IgD-negative memory B cell (primary cell): ENCODE measurements at regions not wholly inside any gene's neighbourhood (a gene's known extent, or its start where the extent isn't known, plus 50 kb on each side); places are given as distances from the start of the nearest gene placed in this dataset.

Experiments used
- H3K27ac Mint-ChIP-seq, 3 donors: one replicate each; pipeline ENCODE4 v1.8.0; 2020 to 2022; ENCODE audit warnings: mild to moderate bottlenecking in 3 of 3, mixed read lengths in 3 of 3, moderate library complexity in 1 of 3
- H3K27me3 Mint-ChIP-seq: one replicate; pipeline ENCODE4 v1.8.0; 2021; ENCODE audit warnings: mixed read lengths
- H3K36me3 Mint-ChIP-seq: one replicate; pipeline ENCODE4 v1.8.0; 2020; ENCODE audit warnings: mild to moderate bottlenecking, mixed read lengths
- H3K4me1 Mint-ChIP-seq, 3 donors: one replicate each; pipeline ENCODE4 v1.8.0; 2020 to 2022; ENCODE audit warnings: mixed read lengths in 3 of 3, mild to moderate bottlenecking in 1 of 3
- H3K4me3 Mint-ChIP-seq, 4 donors: one replicate each; pipeline ENCODE4 v1.8.0; 2020 to 2022; ENCODE audit warnings: mild to moderate bottlenecking in 4 of 4, mixed read lengths in 4 of 4, moderate library complexity in 3 of 4
- H3K9me3 Mint-ChIP-seq, 3 donors: one replicate each; pipeline ENCODE4 v1.8.0; 2020 to 2021; ENCODE audit warnings: mixed read lengths in 3 of 3, mild to moderate bottlenecking in 1 of 3

GRCh38 chr10:111273235-111273634 lies 196.4 kb downstream of the ADRA2A start:
- peaks cover 19% of the 10 kb centered on the region for H3K27me3 Mint-ChIP-seq
- peaks cover 0 to 1% (median 0%) of the 10 kb centered on the region in 3 donors for H3K9me3 Mint-ChIP-seq
- H3K36me3 Mint-ChIP-seq: no peaks in the 10 kb centered on the region
- H3K4me1 Mint-ChIP-seq: no peaks in the 10 kb centered on the region
- no peak overlapping the region for H3K4me3 Mint-ChIP-seq
- no peak overlapping the region for H3K27ac Mint-ChIP-seq

- no peak overlapping the region for H3K27ac Mint-ChIP-seq
- peaks cover 0 to 1% (median 0%) of the 10 kb centered on the region in 3 donors for H3K9me3 Mint-ChIP-seq
- H3K36me3 Mint-ChIP-seq: no peaks in the 10 kb centered on the region
- no peaks in the 10 kb centered on the region for H3K4me1 Mint-ChIP-seq
- H3K4me3 Mint-ChIP-seq: no peak overlapping the region
- H3K27me3 Mint-ChIP-seq: peaks cover 17% of the 10 kb centered on the region
Measured at GRCh38 chr10:111273635-111274034, 196.8 kb downstream of the ADRA2A start.

DNA sequence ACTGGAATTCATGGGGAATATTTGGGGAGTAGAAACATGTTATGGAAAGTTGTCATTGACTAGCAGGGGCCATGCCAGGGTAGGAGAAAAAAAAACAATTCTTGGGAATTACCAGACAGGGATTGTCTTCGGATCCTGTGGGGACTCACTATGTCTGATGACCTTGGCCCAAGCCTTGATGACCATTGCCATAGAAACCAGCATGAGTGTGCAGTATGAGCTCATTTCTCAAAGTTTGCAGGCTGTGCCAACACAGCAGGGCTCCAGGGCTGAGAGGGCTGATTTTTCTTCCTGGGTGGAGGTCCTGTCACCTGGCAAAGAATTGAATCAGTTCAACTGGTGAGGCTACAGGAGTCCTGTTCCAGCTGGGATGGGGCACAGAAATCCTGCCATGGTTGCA lies 198.3 kb downstream of the ADRA2A start:
- Mint-ChIP-seq H3K4me3 (no peak overlapping the region), H3K27ac (no peak overlapping the region), H3K4me1 (no peaks in the 10 kb centered on the region), H3K9me3 (peaks cover 0 to 1% (median 0%) of the 10 kb centered on the region in 3 donors), H3K27me3 (peaks cover 14% of the 10 kb centered on the region), H3K36me3 (no peaks in the 10 kb centered on the region)

DNA sequence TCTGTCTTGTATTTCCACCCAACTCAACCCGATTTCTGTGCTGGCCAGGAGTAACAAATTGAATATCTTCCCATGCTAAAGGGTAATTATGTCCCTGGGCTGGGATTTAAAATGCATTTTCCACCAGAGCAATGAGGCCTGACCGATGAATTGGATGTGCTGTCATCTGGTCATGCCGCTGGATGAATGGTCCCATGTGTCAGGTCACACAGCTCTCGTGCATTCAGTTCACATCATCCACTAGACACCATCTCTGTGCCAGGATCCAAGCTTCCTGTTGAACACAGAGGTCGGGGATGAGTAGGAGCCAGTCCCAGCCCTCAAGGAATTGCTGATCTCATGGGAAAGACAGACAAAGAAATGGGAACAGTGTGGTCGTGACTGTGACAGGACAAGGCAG lies 200.8 kb downstream of the ADRA2A start:
- peaks cover 0 to 1% (median 0%) of the 10 kb centered on the region in 3 donors for H3K9me3 Mint-ChIP-seq
- peaks cover 11% of the 10 kb centered on the region for H3K27me3 Mint-ChIP-seq
- no peaks in the 10 kb centered on the region for H3K4me1 Mint-ChIP-seq
- no peak overlapping the region for H3K4me3 Mint-ChIP-seq
- no peaks in the 10 kb centered on the region for H3K36me3 Mint-ChIP-seq
- H3K27ac Mint-ChIP-seq: no peak overlapping the region

DNA sequence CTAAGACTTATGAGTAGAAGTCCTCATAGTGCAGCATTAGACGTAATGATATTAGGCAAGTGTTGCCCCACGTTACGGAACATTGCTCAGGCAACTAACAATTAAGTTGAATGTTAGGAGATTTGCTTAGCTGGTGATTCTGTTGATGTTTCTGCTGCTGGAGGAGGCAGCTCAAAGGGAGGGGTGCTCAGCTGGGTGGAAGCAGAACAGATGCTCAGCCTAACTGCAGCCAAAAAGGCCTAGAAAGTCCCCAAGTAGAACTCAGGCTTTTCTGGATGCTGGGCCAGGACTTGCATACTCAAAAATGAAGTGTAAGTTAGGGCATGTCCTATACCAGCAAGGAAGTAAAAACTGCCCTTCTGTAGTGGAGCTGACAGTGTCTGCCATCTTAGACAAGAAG lies 201.4 kb downstream of the ADRA2A start:
- Mint-ChIP-seq H3K4me1 (no peaks in the 10 kb centered on the region), H3K27me3 (peaks cover 5% of the 10 kb centered on the region), H3K4me3 (no peak overlapping the region), H3K36me3 (no peaks in the 10 kb centered on the region), H3K27ac (no peak overlapping the region), H3K9me3 (peaks cover 0 to 1% (median 0%) of the 10 kb centered on the region in 3 donors)

DNA sequence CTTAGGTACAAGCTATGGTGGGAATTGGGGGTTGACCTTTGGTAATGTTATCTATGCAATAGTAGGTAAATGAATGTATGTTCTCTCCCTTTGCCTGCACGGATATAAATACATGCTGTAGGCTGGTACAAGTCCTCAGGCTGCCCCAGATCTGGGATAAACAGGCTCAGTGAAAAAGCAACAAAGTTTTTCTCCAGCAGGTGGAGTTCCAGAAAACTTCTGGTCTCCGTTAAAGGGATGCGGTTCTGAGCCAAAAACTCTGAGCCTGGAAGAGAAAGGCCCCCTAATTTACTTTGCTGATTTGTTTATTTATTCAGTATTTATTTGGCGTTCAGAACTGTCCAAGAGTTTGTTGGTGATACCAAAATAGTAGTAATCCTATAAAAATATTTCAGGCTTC lies 204.7 kb downstream of the ADRA2A start:
- Mint-ChIP-seq H3K27ac (no peak overlapping the region), H3K27me3 (no peaks in the 10 kb centered on the region), H3K36me3 (no peaks in the 10 kb centered on the region), H3K9me3 (peaks cover 0 to 1% (median 0%) of the 10 kb centered on the region in 3 donors), H3K4me1 (no peaks in the 10 kb centered on the region), H3K4me3 (no peak overlapping the region)

- no peaks in the 10 kb centered on the region for H3K4me1 Mint-ChIP-seq
- no peaks in the 10 kb centered on the region for H3K36me3 Mint-ChIP-seq
- H3K4me3 Mint-ChIP-seq: no peak overlapping the region
- H3K27me3 Mint-ChIP-seq: peaks cover 6% of the 10 kb centered on the region
- H3K9me3 Mint-ChIP-seq: no peaks in the 10 kb centered on the region
- no peak overlapping the region for H3K27ac Mint-ChIP-seq
Measured at GRCh38 chr10:111289461-111289860, 212.6 kb downstream of the ADRA2A start.

- Mint-ChIP-seq H3K4me3 (no peak overlapping the region), H3K36me3 (no peaks in the 10 kb centered on the region), H3K27ac (no peak overlapping the region), H3K4me1 (no peaks in the 10 kb centered on the region), H3K27me3 (peaks cover 9% of the 10 kb centered on the region), H3K9me3 (no peaks in the 10 kb centered on the region)
Measured at GRCh38 chr10:111290649-111291048, 213.8 kb downstream of the ADRA2A start.

DNA sequence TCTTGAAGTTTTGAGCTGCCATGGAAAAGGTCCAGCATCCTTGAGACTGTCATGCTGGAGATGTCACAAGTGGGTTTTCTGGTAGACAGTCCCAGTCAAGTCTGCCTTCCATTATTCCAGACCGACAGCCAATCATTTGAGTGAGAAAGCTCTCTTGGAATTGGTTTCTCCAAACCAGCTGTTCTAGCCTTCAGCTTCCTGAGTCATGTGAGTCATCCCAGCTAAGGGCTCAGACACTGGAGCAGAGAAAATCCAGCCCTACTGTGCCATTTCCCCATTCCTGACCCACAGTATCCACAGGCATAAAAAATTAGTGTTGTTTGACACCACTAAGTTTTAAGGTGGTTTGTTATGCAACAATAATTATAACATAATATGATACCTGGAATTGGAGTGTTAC lies 219.0 kb downstream of the ADRA2A start:
- H3K36me3 Mint-ChIP-seq: no peaks in the 10 kb centered on the region
- H3K4me3 Mint-ChIP-seq: no peak overlapping the region
- no peaks in the 10 kb centered on the region for H3K4me1 Mint-ChIP-seq
- H3K27ac Mint-ChIP-seq: no peak overlapping the region
- H3K9me3 Mint-ChIP-seq: no peaks in the 10 kb centered on the region
- peaks cover 6% of the 10 kb centered on the region for H3K27me3 Mint-ChIP-seq

DNA sequence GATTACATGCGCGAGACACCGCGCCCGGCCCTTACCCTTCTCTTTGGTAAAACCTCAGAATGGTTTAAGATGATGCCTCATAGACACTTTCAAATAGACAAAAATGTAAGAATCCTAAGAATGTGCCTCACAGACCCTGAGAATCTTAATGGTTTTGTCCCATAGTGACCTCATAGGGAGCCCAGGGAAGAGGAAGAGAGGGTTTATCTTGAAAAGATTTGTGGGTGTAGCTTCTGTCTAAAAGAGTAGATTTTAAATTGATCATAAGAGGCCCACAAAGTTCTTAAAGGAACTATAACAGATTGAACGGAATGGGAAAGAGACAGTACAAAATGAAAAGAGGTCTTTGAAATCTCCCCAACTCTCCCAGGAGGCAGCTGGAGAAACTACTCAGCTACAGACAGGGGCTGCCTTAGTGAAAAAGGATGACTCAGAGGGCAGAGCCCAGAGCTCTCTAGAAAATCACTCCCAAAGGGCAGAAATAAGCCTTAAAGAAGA lies 220.6 kb downstream of the ADRA2A start:
- peaks cover 0 to 2% (median 0%) of the 10 kb centered on the region in 3 donors for H3K9me3 Mint-ChIP-seq
- no peaks in the 10 kb centered on the region for H3K36me3 Mint-ChIP-seq
- H3K4me3 Mint-ChIP-seq: no peak overlapping the region
- H3K27ac Mint-ChIP-seq: no peak overlapping the region
- H3K4me1 Mint-ChIP-seq: no peaks in the 10 kb centered on the region
- H3K27me3 Mint-ChIP-seq: peaks cover 12% of the 10 kb centered on the region

DNA sequence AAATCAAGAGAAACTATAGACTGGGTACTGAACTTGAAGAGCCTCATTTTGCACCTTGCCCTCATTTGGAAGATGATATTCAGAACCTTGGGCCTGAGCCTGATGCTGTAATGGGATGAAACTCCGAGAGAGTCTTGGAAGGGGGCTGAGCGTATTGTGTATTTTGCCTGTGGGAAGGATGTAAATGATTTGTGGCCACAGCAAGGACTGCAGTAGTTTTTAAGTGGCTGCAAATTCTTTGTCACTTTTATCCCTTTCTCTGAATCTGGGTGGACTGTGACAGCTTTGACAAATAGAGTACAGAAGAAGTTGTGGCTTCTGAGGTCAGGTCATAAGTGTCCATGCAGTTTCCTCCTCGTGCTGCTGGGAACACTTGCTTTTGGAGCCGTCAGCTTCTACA lies 221.2 kb downstream of the ADRA2A start:
- no peaks in the 10 kb centered on the region for H3K36me3 Mint-ChIP-seq
- no peak overlapping the region for H3K4me3 Mint-ChIP-seq
- no peaks in the 10 kb centered on the region for H3K4me1 Mint-ChIP-seq
- peaks cover 0 to 2% (median 0%) of the 10 kb centered on the region in 3 donors for H3K9me3 Mint-ChIP-seq
- H3K27ac Mint-ChIP-seq: no peak overlapping the region
- peaks cover 13% of the 10 kb centered on the region for H3K27me3 Mint-ChIP-seq

- Mint-ChIP-seq H3K9me3 (peaks cover 0 to 2% (median 0%) of the 10 kb centered on the region in 3 donors), H3K27ac (no peak overlapping the region), H3K36me3 (no peaks in the 10 kb centered on the region), H3K4me3 (no peak overlapping the region), H3K27me3 (peaks cover 12% of the 10 kb centered on the region), H3K4me1 (no peaks in the 10 kb centered on the region)
Measured at GRCh38 chr10:111299037-111299436, 222.2 kb downstream of the ADRA2A start.

DNA sequence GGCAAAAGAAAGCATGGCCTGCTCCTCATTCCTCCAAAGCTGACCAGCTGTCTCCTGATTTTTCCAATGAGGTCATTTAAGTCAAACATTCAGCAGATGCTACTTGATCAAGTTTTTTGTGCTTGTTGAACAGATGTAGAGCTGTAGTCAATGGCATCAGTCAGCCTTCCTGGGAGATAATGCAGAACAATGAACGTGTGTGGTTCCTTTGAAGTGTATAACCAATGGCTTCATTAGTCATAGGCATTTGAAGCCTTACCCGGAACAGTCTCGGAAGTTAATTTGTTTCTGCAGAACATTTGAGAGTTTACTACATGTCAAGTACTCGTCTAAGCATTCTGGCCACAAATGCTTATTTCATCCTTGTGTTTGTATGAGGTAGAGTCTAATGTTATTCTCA lies 227.1 kb downstream of the ADRA2A start:
- Mint-ChIP-seq H3K4me1 (no peaks in the 10 kb centered on the region), H3K4me3 (no peak overlapping the region), H3K36me3 (no peaks in the 10 kb centered on the region), H3K27ac (no peak overlapping the region), H3K27me3 (peaks cover 12% of the 10 kb centered on the region), H3K9me3 (peaks cover 0 to 2% (median 0%) of the 10 kb centered on the region in 3 donors)

DNA sequence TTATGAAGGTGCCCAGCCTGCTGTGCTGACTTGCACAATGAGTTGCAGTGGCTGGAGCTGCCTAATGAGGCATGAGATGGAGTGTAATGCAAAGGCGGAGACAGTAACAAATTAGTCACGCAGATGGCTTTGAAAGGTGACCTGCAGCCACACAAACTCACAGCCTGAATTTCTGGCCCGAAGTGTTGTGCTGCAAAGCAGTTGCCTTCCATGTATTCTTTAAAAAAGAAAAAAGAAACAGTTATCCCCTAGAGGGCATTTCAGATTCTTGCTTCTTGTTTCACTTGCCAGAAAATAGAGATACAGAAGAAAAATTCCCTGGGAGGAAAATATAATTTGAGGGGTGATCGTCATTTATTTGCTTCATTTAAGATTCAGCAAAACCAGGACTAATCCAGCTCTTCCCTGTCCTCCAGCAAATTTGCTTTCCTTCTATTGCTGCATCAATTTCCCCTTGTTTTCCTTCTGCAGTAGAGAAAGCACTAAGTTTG lies 239.9 kb downstream of the ADRA2A start:
- Mint-ChIP-seq H3K9me3 (peaks cover 2 to 5% (median 3%) of the 10 kb centered on the region in 3 donors), H3K27ac (no peak overlapping the region), H3K27me3 (peaks cover 21% of the 10 kb centered on the region), H3K4me1 (no peaks in the 10 kb centered on the region), H3K36me3 (peaks cover 2% of the 10 kb centered on the region), H3K4me3 (no peak overlapping the region)

- Mint-ChIP-seq H3K27ac (no peak overlapping the region), H3K4me3 (no peak overlapping the region), H3K4me1 (no peaks in the 10 kb centered on the region), H3K27me3 (peaks cover 25% of the 10 kb centered on the region), H3K36me3 (peaks cover 2% of the 10 kb centered on the region), H3K9me3 (peaks cover 2 to 5% (median 4%) of the 10 kb centered on the region in 3 donors)
Measured at GRCh38 chr10:111319866-111320265, 243.0 kb downstream of the ADRA2A start.

DNA sequence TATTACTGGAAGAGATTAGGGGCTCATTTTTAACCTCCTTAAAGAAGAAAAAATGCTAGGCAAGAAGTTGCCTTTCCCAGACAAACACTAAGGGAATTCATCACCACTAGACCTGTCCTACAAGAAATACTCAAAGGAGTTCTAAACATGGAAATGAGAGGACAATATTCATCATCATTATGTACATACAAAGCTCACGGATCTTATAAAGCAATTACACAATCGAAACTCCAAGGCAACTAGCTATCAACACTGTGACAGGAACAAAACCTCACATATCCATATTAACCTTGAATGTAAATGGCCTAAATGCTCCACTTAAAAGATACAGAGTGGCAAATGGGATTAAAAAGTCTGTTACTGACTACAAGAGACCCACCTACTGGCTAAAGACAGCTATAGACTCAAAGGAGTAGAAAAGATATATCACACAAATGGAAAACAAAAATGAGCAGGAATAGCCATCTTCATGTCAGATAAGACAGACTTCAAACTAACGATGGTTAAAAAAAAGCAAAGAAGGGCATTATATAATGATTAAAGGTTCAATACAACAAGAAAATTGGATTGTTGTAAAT lies 246.6 kb downstream of the ADRA2A start:
- no peak overlapping the region for H3K27ac Mint-ChIP-seq
- no peaks in the 10 kb centered on the region for H3K4me1 Mint-ChIP-seq
- peaks cover 12% of the 10 kb centered on the region for H3K27me3 Mint-ChIP-seq
- H3K4me3 Mint-ChIP-seq: no peak overlapping the region
- peaks cover 2% of the 10 kb centered on the region for H3K36me3 Mint-ChIP-seq
- peaks cover 0 to 5% (median 0%) of the 10 kb centered on the region in 3 donors for H3K9me3 Mint-ChIP-seq
